MV-4-11 (cell line): ENCODE measurements at regions not wholly inside any gene's neighbourhood (a gene's known extent, or its start where the extent isn't known, plus 50 kb on each side); places are given as distances from the start of the nearest gene placed in this dataset.

Source experiments
- DNase-seq: peaks from one replicate; lab custom pipeline; 2025; lab: John Stamatoyannopoulos, UW

- DNase-seq: no peak
Measured at GRCh38 chr14:85752175-85752574, 222.2 kb downstream of the FLRT2 start.

DNA sequence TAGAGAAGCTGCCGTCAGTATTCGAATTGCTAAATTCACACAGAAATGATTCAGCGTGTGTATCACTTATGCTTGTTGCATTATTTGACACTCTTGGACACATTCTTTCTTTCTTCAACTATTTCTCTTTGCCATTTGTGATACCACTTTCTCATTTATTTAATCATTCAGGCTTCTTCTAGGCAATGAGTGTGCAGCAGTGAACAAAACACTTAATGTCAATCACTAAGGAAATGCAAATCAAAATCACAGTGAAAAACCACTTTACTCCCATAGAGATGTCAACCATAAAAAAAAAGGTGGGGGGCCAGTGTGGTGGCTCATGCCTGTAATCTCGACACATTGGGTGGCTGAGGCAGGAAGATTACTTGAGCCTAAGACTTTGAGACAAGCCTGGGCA, 214.6 kb downstream of the FLRT2 start:
- DNase-seq: no peak

DNA sequence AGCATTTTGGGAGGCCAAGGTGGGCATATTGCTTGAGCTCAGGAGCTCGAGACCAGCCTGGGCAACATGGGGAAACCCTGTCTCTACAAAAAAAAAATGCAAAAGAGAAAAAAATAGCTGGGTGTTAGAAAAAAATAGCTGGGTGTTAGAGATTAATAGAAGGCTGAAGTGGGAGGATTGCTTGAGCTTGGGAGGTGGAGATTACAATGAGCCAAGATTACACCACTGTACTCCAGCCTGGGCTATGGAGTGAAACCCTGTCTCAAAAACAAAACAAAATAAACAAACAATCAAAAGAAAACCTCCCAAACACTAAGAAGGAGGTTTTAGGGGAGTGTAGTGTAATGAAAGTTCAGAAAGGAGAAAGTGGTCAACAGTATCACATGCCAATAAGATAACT, 202.1 kb downstream of the FLRT2 start:
- DNase-seq: no peak

DNA sequence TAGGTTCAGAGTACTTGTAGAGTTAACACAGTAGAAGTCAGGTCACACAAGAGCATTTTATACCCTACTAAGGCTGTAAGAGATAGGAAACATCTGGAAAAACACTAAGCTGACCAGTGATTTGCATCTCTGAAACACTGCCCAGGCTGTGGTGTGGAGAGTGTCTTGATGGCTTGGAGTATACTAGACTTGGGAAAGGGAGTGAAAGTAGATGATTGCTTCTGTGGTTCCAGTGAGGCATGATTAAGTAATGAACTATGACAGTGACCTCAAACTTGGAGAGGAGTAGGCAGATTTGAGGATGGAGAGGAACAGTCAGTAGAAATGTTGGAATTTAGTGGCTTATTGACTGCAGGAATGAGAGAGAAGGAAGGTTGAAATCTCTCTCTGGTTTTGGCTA, 201.2 kb downstream of the FLRT2 start:
- no peak for DNase-seq

DNA sequence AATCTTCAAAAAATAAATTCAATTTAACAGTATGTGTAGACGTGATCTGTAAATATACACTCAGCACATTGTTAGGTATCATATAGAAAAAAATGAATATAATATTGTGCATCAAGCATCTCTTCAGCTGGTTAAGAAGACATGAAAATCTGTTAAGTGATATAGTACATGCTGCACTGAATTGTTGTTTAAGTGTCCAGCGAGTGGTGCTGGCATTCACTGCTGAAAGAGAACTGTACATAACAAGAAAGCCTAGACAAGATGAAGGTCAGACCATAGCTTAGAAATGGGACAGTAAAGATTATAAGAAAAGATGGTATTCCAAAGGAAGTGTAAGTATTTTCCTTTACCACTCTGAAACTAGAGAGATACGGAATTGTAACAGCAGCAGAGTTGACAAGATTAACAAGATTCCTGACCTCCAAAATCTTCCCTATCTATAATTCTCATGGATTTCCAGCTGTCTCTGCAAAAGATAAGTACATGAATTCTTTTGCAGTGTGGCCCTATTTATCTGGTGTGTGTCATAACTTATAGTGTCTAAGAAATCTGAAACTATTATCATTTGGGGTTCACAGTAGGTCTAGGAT, 198.6 kb downstream of the FLRT2 start:
- no peak for DNase-seq

DNA sequence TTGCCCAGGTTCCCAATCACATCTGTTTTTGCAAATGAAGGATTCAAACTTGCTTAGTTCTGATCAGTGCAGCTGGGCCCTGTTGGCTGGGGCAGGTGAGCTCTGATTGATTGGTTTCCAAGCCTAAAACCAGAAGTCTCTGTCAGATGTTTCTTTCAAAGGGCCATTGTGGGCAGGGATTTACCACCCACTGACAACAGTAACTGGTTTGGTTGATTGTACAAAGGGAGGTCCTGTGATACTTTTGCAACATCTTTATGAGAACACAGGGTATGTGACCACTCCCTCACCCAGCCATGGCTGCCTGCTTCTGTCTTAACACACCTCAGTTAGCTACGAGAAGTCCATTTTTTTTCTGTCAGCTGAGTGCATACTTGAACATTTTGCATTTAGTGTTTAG, 184.1 kb downstream of the FLRT2 start:
- DNase-seq: no peak

GRCh38 chr14:85711620-85712019, 181.7 kb downstream of the FLRT2 start:
- DNase-seq: no peak
